ENCODE measurements at regions not wholly inside any gene's neighbourhood (a gene's known extent, or its start where the extent isn't known, plus 50 kb on each side); places are given as distances from the start of the nearest gene placed in this dataset.

DNA sequence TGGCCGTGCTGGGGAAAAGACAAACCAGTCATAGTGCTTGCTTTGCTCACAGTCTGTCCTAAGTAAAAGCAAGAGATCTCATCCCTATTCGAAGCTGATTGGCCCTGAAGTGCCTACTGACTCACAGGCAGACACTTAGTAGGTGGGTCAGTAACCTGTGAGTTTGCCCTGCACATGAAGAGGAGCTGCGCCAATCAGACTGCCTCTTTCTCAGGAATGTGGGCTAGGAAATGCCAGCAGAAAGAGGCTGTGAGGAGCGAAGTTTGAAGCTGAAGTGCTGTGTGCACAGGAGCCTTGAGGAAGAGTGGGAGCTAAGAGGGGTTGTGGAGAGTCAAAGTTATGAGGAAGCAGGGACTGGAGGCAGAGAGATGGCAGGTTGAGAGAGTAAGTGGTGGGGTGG is 126.8 kb downstream of the IL20RB start:
- Histone ChIP-seq H3K27me3 (replicated peaks; ENCODE audit: control insufficient read depth, insufficient read depth, low read length) (no peaks in the 10 kb centered on the region), H3K36me3 (ENCODE audit: control insufficient read depth, insufficient read depth, low read length) (no peaks in the 10 kb centered on the region), H3K4me3 (replicated peaks; ENCODE audit: low read depth, low read length) (no peak overlapping the region)
- TF ChIP-seq, protein P1, sequence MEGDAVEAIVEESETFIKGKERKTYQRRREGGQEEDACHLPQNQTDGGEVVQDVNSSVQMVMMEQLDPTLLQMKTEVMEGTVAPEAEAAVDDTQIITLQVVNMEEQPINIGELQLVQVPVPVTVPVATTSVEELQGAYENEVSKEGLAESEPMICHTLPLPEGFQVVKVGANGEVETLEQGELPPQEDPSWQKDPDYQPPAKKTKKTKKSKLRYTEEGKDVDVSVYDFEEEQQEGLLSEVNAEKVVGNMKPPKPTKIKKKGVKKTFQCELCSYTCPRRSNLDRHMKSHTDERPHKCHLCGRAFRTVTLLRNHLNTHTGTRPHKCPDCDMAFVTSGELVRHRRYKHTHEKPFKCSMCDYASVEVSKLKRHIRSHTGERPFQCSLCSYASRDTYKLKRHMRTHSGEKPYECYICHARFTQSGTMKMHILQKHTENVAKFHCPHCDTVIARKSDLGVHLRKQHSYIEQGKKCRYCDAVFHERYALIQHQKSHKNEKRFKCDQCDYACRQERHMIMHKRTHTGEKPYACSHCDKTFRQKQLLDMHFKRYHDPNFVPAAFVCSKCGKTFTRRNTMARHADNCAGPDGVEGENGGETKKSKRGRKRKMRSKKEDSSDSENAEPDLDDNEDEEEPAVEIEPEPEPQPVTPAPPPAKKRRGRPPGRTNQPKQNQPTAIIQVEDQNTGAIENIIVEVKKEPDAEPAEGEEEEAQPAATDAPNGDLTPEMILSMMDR (IDR thresholded peaks at IDR 0.05; ENCODE audit: insufficient read depth, low read length, poor library complexity, severe bottlenecking), result no peak
- no peak for DNase-seq (ENCODE audit: extremely low read depth, insufficient read length)

DNA sequence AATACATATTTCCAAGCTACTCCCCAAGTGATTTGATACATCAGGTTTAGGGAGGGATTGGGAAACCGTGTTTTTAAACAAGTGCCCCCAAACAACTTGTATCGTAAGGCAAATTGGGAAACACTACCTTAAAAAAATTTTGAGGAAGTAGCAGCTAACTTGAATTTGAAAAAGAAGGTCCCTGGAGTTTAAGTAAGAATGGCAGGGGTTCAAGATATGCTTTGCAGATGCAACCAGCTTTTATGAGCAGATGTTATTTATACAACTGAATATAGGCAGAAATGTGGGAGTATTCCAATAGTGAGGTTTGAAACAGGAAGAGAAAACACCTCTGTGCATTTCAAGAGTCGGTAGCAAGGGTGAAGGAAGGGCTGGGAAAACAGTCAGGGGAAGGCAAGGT is 139.6 kb downstream of the IL20RB start:
- TF ChIP-seq, protein P1 (IDR thresholded peaks at IDR 0.05; ENCODE audit: insufficient read depth, low read length, poor library complexity, severe bottlenecking), result no peak
- H3K4me3 ChIP-seq (replicated peaks; ENCODE audit: low read depth, low read length), result no peak overlapping the region
- no peaks in the 10 kb centered on the region for H3K27me3 ChIP-seq (replicated peaks; ENCODE audit: control insufficient read depth, insufficient read depth, low read length)
- DNase-seq (ENCODE audit: extremely low read depth, insufficient read length), result no peak
- no peaks in the 10 kb centered on the region for H3K36me3 ChIP-seq (ENCODE audit: control insufficient read depth, insufficient read depth, low read length)

DNA sequence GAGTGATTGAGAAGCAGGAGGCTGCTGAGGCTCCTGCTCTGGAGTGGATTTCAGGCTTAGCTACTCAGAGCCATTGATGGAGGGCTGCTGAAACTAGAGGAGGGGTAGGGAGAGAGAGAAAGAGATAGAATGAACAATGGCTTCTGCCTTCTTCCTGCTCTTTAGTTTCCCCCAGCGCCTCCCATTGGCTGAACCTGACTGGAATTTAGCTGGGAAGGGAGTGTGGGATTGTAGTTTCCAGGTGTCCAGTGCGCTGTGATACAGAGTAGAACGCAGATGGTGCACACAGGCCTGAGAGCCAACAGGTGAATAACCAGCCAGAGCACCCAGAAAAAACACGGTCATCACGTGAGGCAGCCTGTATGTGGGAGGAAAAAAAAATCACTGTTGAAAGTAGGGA is 140.1 kb downstream of the IL20RB start:
- Histone ChIP-seq H3K27me3 (replicated peaks; ENCODE audit: control insufficient read depth, insufficient read depth, low read length) (no peaks in the 10 kb centered on the region), H3K36me3 (ENCODE audit: control insufficient read depth, insufficient read depth, low read length) (no peaks in the 10 kb centered on the region), H3K4me3 (replicated peaks; ENCODE audit: low read depth, low read length) (no peak overlapping the region)
- no peak for DNase-seq (ENCODE audit: extremely low read depth, insufficient read length)
- TF ChIP-seq, protein P1 (IDR thresholded peaks at IDR 0.05; ENCODE audit: insufficient read depth, low read length, poor library complexity, severe bottlenecking), result no peak

DNA sequence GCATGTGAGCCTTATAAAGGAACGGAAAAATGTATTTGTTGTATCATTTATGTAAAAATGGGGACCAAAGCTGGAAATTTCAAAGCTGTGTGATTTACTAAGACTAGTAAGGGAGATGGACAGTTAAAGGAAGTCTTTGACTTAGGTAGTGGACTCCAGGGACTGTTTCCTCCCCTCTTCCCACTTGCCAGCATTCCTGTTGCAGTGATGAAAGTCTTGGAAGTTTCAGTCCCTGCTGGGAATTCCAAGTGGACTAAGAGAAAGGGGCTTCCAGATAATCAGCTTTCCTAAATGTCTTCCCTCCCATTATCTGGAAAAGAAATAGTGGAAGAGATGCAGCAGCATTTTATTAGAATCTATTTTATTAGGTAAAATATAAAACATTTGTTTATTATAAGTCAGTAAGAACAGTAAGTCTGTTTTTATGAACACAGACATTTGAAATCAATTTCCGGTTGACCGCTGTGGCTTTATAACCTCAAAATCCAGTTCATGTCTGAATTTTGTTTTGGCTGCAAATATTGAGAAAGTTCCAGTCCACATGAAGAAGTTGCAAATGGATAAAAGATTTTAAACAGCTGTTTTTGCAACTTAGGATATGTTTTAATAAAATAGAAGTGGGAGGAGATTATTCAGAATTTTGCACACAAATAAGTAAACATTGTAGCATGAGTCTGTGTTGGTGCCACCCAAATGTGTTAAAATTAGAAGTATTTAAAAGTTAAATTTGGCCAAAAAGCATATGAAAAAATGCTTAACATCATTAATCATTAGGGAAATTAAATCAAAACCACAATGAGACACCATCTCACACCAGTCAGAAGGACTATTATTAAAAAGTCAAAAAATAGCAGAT is 141.8 kb downstream of the IL20RB start:
- TF ChIP-seq, protein P1 (IDR thresholded peaks at IDR 0.05; ENCODE audit: insufficient read depth, low read length, poor library complexity, severe bottlenecking), result no peak
- no peak for DNase-seq (ENCODE audit: extremely low read depth, insufficient read length)
- Histone ChIP-seq H3K4me3 (replicated peaks; ENCODE audit: low read depth, low read length) (no peak overlapping the region), H3K36me3 (ENCODE audit: control insufficient read depth, insufficient read depth, low read length) (no peaks in the 10 kb centered on the region), H3K27me3 (replicated peaks; ENCODE audit: control insufficient read depth, insufficient read depth, low read length) (no peaks in the 10 kb centered on the region)

DNA sequence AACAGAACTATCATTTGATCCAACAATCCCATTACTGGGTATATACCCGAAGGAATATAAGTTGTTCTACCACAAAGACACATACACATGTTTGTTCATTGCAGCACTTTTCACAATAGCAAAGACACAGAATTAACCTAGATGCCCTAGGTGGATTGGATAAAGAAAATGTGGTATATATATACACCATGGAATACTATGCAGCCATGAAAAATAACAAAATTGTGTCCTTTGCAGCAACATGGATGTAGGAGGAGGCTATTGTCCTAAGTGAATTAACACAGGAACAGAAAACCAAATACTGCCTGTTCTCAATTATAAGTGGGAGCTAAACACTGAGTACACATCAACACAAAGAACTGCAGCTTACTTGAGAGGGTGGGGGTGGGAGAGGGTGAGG is 142.5 kb downstream of the IL20RB start:
- H3K36me3 ChIP-seq (ENCODE audit: control insufficient read depth, insufficient read depth, low read length), result no peaks in the 10 kb centered on the region
- TF ChIP-seq, protein P1 (IDR thresholded peaks at IDR 0.05; ENCODE audit: insufficient read depth, low read length, poor library complexity, severe bottlenecking), result no peak
- DNase-seq (ENCODE audit: extremely low read depth, insufficient read length), result no peak

More for the DNA sequence above, 142.5 kb downstream of the IL20RB start:
- Histone ChIP-seq H3K27me3 (replicated peaks; ENCODE audit: control insufficient read depth, insufficient read depth, low read length) (no peaks in the 10 kb centered on the region), H3K4me3 (replicated peaks; ENCODE audit: low read depth, low read length) (no peak overlapping the region)

All from GM06990 (cell line).